ENCODE measurements at regions not wholly inside any gene's neighbourhood (a gene's known extent, or its start where the extent isn't known, plus 50 kb on each side); places are given as distances from the start of the nearest gene placed in this dataset.

DNA sequence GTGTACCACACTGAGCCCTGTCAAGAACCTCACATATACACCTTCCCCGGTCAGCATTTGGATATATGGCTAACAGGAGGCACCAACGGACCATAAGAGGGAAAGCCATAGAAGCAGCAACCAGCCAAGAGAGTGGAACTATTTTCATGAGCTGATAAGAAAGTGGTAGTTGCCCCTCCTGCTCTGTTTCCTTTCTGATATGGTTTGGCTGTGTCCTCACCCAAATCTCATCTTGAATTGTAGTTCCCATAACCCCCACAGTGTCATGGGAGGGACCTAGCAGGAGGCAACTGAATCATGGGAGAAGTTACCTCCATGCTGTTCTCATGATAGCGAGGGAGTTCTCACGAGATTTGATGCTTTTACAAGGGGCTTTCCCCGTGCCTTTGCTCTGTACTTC lies 366.1 kb upstream of the DAB1 start:
- ATAC-seq = no peak

GRCh38 chr1:57788313-57788712 lies 364.5 kb upstream of the DAB1 start:
- no peak for ATAC-seq

DNA sequence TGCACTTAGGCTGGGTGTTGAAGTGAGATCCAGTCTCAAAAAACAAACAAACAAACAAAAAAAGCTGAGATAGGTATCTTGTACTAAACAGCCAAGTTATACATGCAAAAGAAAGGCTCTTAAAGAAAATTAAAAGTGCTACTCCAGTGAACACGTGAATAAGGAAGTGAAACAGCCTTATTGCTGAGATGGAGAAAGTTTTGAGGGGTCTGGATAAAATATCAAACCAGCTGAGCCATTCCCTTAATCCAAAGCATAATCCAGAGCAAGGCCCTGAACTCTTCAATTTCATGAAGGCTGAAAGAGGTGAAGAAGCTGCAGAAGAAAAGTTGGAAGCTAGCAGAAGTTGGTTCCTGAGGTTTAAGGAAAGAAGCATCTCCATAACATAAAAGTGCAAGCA lies 360.5 kb upstream of the DAB1 start:
- ATAC-seq = no peak

DNA sequence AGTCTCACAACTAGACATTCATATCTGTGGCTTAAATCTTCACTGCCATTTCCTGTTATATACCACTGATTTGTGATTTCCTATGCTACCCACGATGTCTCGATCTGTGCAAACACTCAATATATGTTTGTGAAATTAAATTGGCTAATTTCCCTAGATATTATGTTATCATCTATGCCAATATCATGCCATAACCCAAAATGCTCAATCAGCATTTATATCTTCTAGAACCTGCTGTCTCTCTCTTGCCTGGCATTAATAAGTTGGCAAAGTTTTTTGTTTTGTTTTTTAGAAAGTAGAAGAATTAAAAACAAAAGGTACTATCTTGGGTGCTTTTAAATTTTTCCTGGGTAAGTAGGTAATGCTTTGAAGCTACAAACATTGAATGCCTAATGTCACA lies 358.5 kb upstream of the DAB1 start:
- no peak for ATAC-seq

DNA sequence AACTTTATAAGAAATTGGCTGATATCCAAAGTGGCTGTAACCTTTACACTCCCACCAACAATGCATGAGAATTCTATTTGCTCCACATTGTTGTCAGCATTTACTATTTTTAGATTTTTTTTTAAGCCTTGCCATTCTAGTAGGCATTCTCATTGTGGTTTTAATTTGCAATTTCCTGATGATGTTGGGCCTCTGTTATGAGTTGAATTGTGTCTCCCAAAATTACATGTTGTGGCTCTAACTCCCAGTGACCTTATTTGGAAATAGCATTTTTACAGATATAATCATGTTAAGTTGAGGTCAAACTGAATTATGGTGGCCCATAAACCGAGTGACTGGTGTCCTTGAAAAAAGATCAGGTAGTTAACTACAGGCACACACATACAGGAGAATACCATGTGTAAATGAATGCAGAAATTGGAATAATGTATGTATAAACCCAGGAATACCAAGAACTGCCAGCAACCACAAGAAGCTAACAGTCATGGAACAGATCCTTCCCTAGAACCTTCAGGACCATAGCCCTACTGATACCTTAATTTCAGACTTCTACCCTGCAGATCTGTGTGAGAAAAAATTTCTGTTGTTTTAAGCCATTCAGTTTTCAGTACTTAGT lies 348.8 kb upstream of the DAB1 start:
- no peak for ATAC-seq

DNA sequence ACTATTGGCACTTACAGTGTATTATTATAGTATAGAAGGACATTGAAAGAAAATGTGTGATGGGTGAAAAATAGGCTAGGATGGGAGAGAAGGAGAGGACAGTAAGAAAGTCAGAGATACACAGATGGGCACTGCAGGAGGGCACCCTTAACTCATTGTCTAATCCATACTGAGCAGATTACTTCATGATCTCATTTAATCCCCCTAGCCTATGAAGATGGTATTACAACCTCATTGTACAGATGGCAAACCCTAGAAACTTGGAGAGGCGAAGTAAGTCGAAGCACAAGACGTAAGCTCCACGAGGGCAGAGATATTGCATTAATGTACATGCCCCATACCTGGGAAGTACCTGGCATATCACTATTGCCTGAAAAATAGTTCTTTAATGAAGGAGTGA lies 346.9 kb upstream of the DAB1 start:
- ATAC-seq = no peak

- ATAC-seq = no peak
Observed at GRCh38 chr1:57770236-57770635, 346.4 kb upstream of the DAB1 start.

- ATAC-seq = no peak
Observed at GRCh38 chr1:57761628-57762027, 337.8 kb upstream of the DAB1 start.

DNA sequence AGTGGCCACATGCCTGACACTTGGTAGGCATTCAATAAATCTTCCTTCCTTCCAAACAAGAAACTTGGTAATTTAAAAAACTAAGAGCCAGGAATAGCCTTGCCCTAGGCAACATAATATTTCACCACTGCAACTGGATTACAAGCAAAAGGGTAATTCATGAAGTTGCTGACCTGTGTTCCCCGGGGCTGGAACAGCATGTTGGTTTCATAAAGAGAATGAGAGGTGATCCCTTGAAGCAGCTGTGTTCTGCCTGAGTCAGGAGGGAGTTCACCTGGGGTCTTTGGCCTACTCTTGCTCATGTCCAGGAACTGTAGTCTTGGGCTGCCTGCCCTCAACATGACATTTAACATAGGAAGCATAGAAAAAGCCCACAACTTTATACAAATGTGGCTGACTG lies 329.0 kb upstream of the DAB1 start:
- no peak for ATAC-seq

DNA sequence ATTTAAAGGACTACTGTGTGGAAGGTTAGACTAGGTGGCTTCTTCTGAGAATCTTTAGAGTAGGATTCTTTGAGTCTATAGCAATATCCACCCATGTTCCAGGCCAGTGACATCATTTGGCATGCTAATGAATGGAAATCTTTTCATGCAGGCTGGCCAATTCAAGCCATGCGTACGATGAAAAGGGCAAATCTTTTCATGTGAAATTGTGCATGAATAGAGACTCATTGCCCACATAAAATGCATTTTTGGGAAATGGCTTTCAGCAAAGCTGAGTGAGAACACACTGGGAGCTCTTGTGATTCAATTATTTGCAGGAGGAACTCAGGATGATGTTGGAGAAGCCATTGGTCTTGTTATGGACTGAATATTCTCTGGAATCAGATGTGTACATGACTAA lies 324.9 kb upstream of the DAB1 start:
- ATAC-seq = no peak

- no peak for ATAC-seq
Observed at GRCh38 chr1:57747818-57748217, 324.0 kb upstream of the DAB1 start.

GRCh38 chr1:57741521-57741920 lies 317.7 kb upstream of the DAB1 start:
- no peak for ATAC-seq

- ATAC-seq = no peak
Observed at GRCh38 chr1:57736940-57737339, 313.1 kb upstream of the DAB1 start.

DNA sequence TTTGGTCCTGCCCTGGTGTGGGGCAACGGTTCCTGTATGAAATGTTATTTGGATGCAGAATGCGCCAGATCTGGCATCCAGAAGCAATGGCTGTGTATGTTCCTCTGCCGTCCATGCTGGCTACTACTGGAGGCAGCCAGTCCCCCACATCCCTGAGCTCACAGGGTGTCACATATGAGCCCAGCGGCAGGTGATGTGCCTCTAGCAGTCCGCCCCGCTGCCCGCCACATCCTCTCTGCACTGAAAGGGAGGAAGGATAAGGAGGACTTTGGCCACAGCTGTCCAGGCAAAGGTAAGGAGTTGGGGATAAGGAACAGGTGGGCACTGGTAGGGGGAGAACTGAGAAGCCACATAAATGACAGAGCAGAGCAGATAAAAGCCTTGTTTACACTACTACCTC lies 305.3 kb upstream of the DAB1 start:
- no peak for ATAC-seq

GRCh38 chr1:57727121-57727520 lies 303.3 kb upstream of the DAB1 start:
- ATAC-seq = no peak

DNA sequence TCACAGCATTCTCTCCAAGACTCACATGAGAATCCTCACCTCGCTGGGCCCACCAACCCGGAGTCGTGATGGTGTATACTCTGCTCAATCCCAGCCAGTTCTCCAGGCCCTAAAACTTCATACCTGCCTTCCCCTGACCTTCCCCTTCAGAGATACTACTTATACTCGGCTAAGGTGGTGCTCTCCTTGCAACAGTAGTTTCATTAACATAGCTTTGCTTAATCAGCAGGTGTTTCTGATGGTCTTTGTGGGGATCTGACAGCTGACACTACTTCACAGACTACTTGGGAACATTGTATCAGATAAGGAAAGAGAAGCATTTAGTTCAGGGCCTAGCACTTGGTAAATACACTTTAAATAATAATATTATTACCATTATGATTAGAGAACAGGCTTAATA lies 301.5 kb upstream of the DAB1 start:
- no peak for ATAC-seq

DNA sequence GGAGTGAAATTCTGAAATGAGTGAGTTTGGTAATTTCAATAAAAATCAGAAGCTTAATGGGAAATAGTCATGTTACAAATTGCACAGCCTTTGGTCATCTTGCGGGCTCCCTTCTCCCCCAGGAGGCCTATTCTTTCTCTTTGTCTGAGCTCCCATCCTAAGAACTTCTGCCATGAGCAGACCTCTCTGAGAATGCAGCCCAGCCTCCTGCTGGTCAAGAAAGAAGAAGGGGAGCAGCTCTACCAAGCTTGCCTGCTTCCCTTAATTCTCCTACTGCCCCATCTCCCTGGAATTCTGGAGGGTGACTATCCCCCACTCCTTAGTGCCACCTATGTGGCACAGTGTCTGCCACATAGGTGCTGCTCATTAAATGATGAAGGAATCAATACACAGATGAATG lies 300.7 kb upstream of the DAB1 start:
- ATAC-seq = no peak

GRCh38 chr1:57722285-57722978 lies 298.6 kb upstream of the DAB1 start:
- ATAC-seq = no peak

GRCh38 chr1:57721001-57721400 lies 297.1 kb upstream of the DAB1 start:
- ATAC-seq = no peak

- no peak for ATAC-seq
Observed at GRCh38 chr1:57719274-57719673, 295.4 kb upstream of the DAB1 start.

DNA sequence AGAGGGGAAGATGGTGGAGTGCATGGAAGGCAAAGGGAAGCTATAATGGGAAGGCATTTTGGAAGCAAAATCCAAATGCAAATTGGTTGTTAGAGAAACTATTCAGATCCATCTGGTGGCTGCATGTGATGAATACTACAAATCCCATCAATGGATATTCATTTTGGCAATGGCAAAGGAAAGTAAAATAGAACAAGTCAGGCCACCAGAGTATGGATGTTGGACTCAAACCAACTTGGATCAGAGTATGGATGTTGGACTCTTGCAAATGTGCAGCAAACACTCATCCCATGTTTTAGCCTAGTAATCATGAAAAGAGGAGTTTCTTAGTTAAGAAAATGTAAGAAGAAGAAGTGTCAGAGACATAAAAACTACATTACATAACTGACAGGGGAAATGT lies 289.6 kb upstream of the DAB1 start:
- no peak for ATAC-seq

DNA sequence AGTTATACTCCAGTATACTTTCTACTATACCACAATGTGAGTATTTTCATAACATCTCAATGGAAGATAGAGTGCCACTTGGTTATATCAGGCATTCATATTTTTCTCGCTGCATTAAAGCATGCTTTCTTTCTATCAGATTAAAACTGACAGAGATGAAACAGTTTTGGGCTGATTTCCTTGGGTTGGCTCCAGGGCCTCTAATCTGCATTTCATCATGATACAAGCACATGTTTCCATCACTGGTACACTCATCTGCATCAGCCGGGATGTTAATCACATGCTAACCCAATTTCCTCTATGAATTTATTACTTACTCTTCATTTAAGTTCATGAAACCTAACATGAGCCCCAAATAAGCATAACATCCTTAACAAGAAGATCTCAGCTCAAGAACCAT lies 289.0 kb upstream of the DAB1 start:
- no peak for ATAC-seq

DNA sequence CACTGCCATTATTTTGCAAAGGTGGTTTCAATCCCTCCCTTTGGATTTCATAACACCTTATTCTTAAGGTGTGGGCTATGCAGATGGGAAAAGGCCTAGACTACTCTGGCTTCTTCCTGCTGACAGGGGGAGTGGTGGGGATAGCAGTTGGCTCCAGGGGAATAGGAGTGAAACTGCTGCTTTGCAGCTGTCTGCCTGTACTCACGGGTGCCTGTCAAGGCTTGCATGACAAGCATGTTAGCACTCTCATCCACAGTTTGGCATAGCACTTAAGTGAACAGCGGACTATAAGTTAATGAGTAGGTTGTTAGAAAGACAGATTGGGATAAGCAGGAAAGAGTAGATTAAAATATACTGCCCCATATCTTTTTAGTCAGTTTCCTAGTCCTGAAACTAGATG lies 287.5 kb upstream of the DAB1 start:
- no peak for ATAC-seq

DNA sequence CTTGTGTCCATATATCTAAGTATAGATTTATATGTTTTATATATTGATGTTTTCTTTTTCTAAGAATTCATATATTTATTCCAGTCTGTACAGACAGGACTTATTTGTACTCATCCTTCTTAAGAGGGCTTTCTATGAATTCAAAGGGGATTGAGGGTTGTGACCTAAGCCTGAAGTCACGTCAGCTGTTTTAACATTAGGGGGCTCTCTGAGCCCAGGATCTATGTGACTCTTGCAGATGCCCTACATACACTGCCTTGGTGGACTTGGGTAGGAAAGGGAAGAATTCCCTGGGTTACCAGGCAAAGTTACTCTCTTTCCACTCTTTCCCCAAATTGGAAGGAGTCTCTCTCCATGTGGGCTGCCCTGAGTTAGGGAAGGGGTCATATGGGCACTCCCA lies 283.8 kb upstream of the DAB1 start:
- ATAC-seq = no peak

DNA sequence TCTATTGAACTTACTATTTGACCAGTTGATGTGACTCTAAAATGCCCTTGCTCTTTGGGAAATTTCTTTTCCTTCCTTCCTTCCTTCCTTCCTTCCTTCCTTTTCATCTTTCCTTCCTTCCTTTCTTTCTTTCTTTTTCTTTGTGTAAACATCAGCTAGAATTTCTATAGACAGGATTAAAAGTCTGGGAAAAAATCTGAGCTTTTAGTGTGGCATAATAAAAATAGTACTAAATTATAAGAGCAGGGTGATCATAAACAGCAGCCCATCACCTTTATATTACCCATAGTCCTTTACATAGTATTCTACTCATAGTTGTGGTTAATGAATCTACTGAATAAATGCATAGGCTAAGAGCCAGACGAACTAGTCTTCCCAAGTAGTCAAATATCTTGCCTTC lies 281.0 kb upstream of the DAB1 start:
- no peak for ATAC-seq
